ENCODE measurements at regions not wholly inside any gene's neighbourhood (a gene's known extent, or its start where the extent isn't known, plus 50 kb on each side); places are given as distances from the start of the nearest gene placed in this dataset.

DNA sequence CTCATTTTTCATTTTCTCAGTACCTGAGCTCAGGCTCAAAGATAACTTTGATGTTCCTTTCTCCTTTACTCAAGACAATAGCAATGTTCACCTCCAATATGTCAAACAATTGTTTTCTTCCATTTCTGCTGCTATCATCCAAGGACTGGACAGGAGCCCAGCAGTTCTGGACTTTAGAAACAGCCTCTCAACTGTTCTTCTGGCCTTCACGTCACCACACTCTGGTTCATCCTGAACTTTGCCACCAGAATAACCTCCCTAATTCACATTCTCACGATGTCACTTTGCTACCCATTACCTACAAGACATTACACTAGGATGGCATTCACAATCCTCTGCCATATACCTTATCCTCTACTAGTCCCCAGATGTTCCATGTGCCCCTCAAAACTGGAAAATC lies 60.6 kb upstream of the PLEKHG1 start:
- TF ChIP-seq EZH2 (IDR thresholded peaks at IDR 0.05; ENCODE audit: borderline replicate concordance, insufficient read depth, low read depth, low read length, poor library complexity, severe bottlenecking), result no peak
- TF ChIP-seq, protein P1, sequence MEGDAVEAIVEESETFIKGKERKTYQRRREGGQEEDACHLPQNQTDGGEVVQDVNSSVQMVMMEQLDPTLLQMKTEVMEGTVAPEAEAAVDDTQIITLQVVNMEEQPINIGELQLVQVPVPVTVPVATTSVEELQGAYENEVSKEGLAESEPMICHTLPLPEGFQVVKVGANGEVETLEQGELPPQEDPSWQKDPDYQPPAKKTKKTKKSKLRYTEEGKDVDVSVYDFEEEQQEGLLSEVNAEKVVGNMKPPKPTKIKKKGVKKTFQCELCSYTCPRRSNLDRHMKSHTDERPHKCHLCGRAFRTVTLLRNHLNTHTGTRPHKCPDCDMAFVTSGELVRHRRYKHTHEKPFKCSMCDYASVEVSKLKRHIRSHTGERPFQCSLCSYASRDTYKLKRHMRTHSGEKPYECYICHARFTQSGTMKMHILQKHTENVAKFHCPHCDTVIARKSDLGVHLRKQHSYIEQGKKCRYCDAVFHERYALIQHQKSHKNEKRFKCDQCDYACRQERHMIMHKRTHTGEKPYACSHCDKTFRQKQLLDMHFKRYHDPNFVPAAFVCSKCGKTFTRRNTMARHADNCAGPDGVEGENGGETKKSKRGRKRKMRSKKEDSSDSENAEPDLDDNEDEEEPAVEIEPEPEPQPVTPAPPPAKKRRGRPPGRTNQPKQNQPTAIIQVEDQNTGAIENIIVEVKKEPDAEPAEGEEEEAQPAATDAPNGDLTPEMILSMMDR (IDR thresholded peaks at IDR 0.05), result no peak

Data from B cell (primary cell).